DND-41 (cell line): ENCODE measurements at regions not wholly inside any gene's neighbourhood (a gene's known extent, or its start where the extent isn't known, plus 50 kb on each side); places are given as distances from the start of the nearest gene placed in this dataset.

ENCODE experiments used
- EZH2 ChIP-seq: IDR thresholded peaks from 3 replicates; pipeline ENCODE4 v1.6.1; 2012; ENCODE audit warnings: borderline replicate concordance, low read depth, mild to moderate bottlenecking, moderate library complexity, low read length, inconsistent platforms; ENCODE audit not compliant: severe bottlenecking
- TF ChIP-seq, protein P1 (sequence below): IDR thresholded peaks from 2 replicates; pipeline ENCODE4 v1.5.1; 2012; ENCODE audit warnings: borderline replicate concordance, low read length, moderate library complexity, mild to moderate bottlenecking; ENCODE audit not compliant: poor library complexity, severe bottlenecking; ENCODE audit errors: extremely low read depth

DNA sequence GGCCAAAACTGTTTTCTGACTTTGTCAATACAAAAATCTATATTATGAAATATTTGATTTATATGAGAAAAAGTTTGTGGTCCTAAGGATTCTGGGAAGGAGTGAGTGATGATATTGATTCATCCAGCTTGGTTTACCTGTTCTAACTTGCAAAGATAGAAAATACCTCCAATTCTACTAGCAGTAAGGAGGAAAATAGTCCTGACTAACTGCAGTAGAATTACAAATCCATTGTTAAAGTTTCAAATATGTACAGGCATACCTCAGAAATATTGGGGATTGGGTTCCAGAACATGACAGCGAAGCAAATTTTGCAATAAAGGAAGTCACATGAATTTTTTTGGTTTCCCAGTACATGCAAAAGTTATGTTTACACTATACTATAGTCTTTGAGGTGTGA lies 158.8 kb upstream of the CYRIA start:
- TF ChIP-seq, protein P1, sequence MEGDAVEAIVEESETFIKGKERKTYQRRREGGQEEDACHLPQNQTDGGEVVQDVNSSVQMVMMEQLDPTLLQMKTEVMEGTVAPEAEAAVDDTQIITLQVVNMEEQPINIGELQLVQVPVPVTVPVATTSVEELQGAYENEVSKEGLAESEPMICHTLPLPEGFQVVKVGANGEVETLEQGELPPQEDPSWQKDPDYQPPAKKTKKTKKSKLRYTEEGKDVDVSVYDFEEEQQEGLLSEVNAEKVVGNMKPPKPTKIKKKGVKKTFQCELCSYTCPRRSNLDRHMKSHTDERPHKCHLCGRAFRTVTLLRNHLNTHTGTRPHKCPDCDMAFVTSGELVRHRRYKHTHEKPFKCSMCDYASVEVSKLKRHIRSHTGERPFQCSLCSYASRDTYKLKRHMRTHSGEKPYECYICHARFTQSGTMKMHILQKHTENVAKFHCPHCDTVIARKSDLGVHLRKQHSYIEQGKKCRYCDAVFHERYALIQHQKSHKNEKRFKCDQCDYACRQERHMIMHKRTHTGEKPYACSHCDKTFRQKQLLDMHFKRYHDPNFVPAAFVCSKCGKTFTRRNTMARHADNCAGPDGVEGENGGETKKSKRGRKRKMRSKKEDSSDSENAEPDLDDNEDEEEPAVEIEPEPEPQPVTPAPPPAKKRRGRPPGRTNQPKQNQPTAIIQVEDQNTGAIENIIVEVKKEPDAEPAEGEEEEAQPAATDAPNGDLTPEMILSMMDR = no peak
- no peak for TF ChIP-seq EZH2
